SHP77 treated with DMSO at 0.1 percent for 48 hours (cell line): ENCODE measurements at regions not wholly inside any gene's neighbourhood (a gene's known extent, or its start where the extent isn't known, plus 50 kb on each side); places are given as distances from the start of the nearest gene placed in this dataset.

Experiments used
- DNase-seq: peaks from one replicate; lab custom pipeline; 2025; lab: John Stamatoyannopoulos, UW

GRCh38 chr13:26965952-26966700, 205.5 kb downstream of the USP12 start:
- peak; percentile 73 for DNase-seq

DNA sequence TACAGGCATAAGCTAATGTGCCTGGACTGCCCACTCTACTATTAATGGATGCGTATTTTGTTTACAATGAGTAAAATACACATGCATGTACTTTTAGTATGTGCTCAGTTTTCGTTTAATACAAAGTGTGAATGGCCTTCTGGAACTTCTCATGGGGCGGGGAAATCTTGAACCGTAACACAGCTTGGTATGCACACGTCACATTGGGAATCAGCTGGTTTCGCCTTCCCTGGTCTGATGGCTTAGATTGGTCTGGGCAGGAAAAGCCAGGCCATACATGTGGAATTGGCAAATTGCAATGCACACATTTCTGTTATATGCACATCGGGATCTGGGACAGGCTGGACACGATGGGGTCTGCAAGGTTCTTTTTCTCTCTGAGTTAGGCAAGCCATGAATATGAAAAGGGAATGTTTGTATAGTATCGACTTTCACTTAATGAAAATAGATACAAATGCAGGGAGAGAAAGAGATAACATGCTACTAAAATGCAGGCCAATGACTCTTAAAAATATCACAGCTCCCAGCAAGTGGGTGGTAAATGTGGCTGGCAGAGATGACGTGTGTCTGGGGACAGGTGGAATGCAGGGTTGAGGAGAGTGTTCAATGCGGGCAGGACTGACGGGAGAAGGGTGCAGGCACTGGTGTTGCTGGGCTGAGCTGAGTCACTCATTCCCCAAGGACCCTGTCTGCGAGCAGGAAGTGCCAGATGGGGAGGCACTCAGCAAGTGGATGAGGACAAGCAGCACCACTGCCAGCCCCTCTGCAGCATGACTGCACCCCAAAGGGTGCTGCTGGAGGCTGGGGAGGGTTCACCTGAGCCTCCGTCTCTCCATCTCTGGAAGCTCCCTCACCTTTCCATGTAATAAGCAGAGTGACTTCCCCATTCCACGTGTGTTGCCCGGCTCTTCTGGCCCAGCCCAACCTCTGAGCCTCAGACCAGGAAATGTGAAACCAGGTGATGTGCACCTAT, 204.0 kb upstream of the GPR12 start:
- DNase-seq: peak; percentile 51

DNA sequence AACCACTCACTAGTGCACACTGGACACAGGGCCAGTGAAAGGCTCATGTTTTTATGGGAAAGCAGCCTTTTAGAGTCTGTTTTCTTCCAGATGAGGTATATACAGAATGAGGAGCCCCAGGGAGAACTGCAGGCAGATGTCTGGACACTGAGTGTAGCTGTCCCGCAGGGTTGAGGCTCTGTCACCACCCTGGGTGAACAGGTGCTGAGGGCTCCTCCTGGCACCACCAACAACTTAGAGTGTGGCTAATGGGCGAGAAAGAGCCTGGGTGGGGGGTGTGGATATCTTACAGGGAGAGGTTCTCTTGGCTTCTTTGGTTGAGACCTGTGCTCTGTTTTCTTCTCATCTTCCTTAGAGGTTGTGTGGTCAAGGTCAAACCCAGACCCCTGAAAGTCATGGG, 202.1 kb upstream of the GPR12 start:
- no peak for DNase-seq

GRCh38 chr13:26961890-26962615, 201.5 kb upstream of the GPR12 start:
- peak; percentile 44 for DNase-seq

- no peak for DNase-seq
Observed at GRCh38 chr13:26957182-26957581, 196.6 kb upstream of the GPR12 start.

DNA sequence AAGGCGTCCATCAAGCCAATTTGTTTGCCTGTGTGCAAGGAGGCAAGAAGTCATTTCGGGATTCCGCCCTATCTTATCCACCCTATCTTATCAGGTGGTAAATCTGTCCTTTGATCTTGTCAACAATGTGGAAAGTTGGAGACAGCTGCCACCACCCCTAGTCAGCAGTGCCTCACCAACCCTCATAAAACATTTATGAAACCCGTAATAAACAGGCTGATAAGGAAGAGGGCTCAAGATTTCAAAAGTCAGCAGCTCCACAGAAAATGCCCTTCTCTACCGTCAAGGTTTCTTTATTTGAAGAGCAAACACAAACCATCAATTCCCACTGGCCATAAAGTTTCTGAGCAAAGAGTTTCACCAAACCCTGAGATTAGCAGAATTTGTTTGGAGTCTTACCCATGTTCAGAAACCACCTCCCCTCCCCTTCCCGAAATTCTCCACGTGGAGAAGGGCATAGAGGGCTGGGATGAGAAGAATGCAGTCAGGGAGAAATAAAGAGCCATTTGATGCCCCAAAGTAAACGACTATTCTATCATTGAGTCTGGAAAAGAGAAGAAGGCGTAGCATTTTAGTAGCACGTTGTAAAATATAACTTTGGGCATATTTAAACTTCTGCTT, 196.0 kb upstream of the GPR12 start:
- DNase-seq: no peak

DNA sequence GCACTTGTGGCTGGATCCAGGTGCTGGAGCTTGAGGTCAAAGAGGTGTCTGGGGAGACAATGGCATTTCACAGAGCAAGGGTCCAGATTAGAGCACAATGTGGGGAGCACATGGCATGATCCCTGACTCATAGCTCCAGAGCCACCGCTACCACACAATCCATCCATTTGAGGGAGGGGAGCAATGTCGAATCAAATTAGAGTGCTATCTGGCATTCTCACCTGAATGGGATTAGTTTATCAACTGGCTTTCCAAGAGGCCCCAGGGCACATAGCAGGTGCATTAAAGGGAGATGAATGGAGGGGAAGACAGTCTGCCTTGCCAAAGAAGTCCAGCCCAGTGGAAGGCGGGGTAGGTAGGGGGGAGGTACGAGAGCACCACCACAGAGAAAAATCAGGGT, 194.4 kb upstream of the GPR12 start:
- DNase-seq: no peak

DNA sequence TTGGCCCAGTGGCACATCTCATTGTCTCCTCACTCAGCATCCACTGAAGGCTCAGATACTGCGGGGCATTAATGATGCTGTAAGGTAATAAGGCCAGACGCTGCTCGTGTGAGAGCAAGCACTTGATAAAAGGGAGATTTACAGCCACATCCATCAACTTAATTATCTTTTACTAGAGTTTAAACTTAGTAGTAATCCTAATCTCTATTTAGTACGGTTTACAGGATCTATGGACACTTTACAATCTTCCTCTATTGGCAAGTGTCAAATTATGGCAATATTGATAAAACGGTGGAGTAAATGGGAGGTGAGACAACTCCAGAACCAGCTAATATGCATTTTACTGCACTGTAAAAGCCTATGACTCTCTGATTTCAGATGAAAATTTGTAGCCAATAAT, 192.7 kb upstream of the GPR12 start:
- DNase-seq: no peak

DNA sequence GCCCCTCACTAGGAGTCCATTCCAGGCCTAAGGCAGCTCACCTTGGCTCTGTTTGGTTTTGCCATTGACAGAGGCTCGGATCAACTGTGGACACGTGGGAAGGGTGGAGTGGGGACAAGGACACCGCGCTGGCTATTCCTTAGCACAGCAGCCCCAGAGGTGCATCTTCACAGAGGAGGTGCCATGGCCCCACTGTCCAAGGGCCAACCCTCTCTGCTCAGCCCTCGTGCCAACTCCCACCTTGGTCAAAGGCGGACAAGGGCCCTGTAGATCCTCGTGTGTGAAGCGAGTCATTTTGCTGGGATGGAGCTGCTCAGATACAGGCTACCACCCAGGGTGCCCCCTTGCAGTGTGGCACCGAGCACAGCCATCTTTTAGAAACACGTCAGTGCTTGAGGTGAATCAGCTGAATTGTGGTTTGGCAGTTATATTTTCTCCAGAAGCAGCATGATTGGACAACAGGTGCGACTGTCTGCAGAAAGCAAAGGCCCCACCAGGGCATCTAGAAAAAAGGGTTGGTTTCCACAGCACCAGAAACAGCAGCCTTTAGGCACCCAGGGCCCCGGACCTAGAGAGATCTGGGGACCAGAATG, 192.1 kb upstream of the GPR12 start:
- DNase-seq: no peak

DNA sequence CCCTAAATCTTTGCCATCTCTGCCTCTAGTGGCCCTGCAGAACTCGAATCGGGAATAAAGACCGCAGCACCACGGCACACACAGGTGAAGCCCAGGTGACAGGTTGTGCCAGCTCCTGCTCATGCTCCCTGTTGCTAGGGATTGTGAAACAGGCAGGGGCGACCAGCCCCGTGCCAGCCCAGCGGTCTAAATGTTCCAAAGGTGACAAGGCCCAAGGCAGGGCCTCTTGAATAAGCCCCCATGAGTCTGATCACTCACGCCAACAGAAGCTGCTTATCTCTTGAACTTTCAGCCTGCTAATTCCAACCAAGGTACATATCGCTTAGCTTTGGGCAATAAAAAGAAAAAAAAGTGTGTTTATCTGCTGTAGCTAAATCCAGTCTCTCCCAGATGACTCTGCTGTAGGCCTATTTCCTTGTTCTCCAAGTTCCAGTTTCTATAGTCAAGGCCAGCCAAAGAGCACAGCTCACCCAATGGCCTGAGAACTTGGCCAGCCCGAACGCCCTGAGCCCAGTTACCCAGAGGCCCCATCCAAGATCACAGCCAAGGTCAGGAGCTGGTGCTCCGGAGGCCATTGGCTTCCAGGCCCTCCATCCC, 191.1 kb upstream of the GPR12 start:
- DNase-seq: no peak

- DNase-seq: no peak
Observed at GRCh38 chr13:26950968-26951367, 190.4 kb upstream of the GPR12 start.

DNA sequence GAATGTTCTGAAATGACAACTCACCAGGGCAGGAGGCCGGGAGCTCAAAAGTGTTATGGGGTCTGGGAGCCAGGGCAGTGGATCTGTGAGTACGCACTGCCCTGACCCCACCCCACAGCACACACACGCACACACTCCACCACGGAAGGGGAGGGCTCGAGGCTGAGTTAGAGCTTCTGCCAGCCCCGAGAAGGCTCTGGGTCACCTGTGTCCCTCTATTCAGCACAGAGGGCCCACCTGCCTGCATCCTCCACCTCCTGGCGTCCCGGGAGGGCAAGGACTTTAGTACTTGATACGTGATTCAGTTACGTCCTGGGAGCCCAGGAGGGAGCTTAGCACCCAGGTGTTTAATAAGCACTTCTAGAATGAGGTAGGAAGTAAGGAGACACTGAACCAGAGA, 190.0 kb upstream of the GPR12 start:
- no peak for DNase-seq

DNA sequence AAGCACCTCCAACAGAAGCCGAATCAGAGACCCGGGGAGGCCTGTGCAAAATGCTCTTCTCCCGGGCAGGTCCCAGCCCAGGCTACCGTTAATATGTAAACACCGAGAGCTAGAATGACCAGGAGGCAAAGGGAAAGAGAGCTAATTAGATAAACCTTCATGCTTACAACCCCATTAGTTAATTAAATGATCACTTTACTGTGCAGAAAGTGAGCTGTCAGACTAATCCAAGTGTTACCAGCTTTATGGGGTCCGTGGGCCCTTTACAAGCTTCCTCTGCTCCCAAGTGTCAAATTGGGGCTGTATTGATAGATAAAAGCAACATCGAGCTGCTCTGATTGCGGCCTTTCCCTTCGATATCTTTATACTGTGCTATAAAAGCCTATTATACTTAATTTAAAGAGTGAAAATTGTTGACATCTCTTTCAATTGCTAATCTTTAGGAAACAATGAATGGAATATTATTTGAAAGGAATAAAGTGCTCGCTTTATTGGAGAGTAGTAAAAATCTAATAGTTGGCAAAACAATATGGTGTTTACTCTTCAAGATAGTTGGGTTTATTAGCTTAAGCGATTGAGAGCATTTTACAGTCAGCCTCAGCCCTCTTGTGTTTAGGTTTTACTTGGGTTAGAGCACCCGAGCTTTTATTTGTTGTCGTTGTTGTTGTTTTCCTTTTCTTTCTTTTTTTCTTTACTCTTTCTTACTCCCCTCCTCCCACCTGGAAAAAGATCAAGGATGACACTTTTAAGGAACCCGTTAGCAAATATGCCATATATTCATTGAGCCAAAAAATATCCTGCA, 189.3 kb upstream of the GPR12 start:
- DNase-seq: no peak

DNA sequence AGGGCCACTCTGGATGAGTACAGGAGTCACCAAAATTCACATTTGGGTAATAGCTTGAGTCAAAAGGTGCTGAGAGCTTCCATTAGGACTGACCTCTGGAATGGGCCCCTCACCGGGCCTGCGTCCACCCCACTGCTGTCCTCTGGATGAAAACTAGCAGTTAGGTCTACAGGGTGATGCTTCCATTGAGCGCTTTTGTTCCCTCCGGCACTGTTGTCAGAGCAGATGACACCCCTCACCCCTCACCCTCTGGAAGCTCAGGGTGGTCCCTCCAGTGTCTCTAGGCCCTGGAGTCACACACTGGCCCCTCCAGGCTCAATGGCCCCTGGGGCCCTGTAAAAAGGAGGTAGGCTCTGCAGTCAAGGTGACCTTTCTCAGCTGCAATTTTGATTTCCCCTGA, 187.8 kb upstream of the GPR12 start:
- DNase-seq: no peak

DNA sequence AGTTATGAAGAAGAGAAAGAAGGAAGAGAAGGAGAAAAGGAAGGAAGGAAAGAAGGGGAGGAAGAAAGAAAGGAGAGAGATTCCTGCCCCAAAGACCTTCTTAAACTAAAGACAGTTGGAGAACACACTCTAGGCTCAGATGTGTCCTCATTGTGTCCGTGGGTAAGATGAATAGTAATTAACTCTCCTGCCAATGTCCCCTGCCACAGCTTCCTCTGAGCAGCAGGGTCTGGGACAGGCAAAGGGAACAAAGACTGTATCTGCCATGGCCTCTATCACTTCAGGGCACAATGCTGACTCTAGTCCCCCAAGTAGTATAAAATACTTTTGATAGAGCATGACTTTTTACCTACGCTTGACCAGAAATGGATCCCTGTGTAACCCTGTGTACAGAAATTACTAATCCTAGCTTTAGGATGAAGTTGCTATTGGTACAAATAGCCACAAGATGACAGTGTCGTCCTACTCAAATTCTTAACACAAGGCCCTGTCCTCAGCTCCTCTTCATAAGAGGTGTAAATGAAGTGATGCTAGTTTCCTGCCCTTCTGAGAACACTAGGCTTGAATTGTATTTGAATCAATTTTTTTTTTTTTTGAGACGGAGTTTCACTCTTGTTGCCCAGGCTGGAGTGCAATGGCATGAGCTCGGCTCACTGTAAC, 186.2 kb upstream of the GPR12 start:
- peak; percentile 34 for DNase-seq

DNA sequence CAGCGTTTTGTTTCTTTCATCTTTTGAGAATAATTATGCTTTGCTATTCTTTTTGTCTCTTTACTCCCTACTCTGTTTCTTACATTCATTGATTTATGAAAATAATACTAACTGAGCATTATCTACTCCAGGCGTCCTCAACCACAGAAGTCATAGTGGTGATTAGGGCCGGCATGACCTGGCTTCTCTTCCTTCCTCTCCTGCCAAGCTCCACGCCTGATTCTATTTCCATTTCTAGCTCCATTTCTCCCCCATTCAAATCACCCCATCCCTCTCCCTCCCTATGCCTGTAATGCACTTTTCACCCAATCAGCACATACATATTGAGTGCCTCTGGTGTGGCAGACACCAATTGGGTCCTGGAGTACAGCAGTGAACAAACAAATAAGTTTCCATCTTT, 183.2 kb upstream of the GPR12 start:
- no peak for DNase-seq

DNA sequence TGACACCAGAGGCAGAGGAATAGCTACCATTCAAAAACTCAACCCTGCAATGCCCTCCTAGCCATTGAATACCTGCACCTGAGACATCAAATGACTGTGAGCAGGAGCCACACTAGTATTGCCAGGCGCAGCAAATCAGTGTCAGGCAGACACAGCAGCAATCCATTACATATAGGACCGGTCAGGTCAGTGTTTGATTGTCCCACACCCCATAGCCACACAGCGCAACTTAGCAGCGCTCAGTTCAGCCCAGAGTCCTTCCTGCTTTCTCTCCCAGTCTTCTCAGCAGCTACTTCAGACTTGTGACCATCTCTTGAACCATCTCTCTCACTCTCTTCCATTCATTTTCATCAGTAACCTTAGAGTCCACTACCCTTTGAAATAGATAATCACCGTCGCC, 181.6 kb upstream of the GPR12 start:
- no peak for DNase-seq

DNA sequence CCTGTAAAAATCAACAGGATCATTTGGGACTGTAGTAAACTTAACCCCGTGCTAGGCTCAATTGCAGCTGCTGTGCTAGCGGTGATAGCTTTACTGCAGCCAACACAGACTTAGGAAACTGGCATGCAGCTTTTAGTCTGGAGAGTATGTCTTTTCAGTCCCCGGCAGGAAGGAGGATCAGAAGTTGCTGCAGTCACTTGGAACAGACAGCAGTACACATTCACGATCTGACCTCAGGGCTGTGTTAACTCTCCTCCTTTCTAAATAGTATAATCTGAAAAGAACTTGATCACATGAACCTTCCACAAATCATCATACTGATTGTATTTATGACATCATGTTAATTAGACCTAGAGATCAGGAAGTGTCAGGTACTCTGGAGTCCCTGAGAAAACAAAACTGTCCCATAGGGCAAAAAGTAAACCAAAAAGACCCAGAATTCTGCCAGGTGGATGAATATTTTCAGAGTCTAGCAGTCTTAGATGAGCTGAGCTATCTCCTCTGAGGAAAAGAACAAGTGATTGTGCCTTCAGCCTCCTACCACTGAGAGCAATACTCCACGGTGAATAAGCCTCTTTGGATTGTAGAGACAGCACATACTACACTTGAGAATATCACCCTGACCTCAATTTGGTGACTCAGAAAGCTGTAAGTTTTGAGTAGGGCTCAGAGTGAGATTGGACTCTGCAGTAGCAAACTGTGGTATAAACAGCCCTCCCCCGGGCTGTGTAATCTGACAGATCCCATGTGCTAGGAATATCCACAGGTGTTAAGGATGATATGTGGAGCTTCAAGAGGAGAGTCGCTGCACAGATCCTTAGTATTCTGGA, 181.0 kb upstream of the GPR12 start:
- no peak for DNase-seq

GRCh38 chr13:26934096-26934495, 173.5 kb upstream of the GPR12 start:
- DNase-seq: no peak
